Aorta (tissue), 5 donors: ENCODE measurements at regions not wholly inside any gene's neighbourhood (a gene's known extent, or its start where the extent isn't known, plus 50 kb on each side); places are given as distances from the start of the nearest gene placed in this dataset.

ENCODE experiments used
- ATAC-seq: fragments of 200-7000 bp; cut with Tn5 transposase; one replicate; pipeline ENCODE4 v1.9.1; 2022; ENCODE audit warnings: moderate library complexity; ENCODE audit not compliant: low FRiP score
- DNase-seq, 2 donors: peaks; one replicate each; pipeline ENCODE4 v3.0.0-alpha.2; 2020
- H3K27ac ChIP-seq, 2 donors: one replicate each; pipeline ENCODE4 v1.5.1; 2013; ENCODE audit warnings: low read length in 2 of 2, mild to moderate bottlenecking in 2 of 2, moderate library complexity in 2 of 2, control low read depth in 1 of 2, inconsistent platforms in 1 of 2, low read depth in 1 of 2
- H3K27me3 ChIP-seq, 2 donors: one replicate each; pipeline ENCODE4 v1.6.1; 2013; ENCODE audit warnings: control low read depth in 1 of 2, low read length in 1 of 2, mild to moderate bottlenecking in 1 of 2, moderate library complexity in 1 of 2; ENCODE audit not compliant: insufficient read depth in 2 of 2, control insufficient read depth in 1 of 2
- H3K36me3 ChIP-seq, 2 donors: one replicate each; pipeline ENCODE4 v1.6.1; 2013; ENCODE audit warnings: control low read depth in 1 of 2, low read length in 1 of 2, mild to moderate bottlenecking in 1 of 2; ENCODE audit not compliant: insufficient read depth in 2 of 2, control insufficient read depth in 1 of 2
- H3K4me1 ChIP-seq, 2 donors: one replicate each; pipeline ENCODE4 v1.6.1; 2013; ENCODE audit warnings: low read length in 2 of 2, control low read depth in 1 of 2, mild to moderate bottlenecking in 1 of 2, moderate library complexity in 1 of 2; ENCODE audit not compliant: insufficient read depth in 2 of 2, control insufficient read depth in 1 of 2
- H3K4me3 ChIP-seq, 2 donors: one replicate each; pipeline ENCODE4 v1.5.1; 2013; ENCODE audit warnings: low read length in 2 of 2, control low read depth in 1 of 2, mild to moderate bottlenecking in 1 of 2
- H3K9me3 ChIP-seq: one replicate; pipeline ENCODE4 v1.6.1; 2013; ENCODE audit warnings: mild to moderate bottlenecking, low read length; ENCODE audit not compliant: control insufficient read depth
- WGBS, 2 donors: extraction: QIAGEN DNeasy Blood & Tissue Kit; methylation state at CpG; one replicate each; pipeline ENCODE4 v1.1.7; 2013; 5-methylcytosine and 5-hydroxymethylcytosine counted together
- intact Hi-C, 2 donors: fragments of 100-400 bp; cut with DNase I; formaldehyde crosslinking; loops; one replicate each; pipeline versions ENCODE4 v1.14.2 to v1.15.0; 2022
- donor health status: healthy with polysubstance abuse.
- donor health status: Bipolar disorder and iron deficiency.
- donor health status: DM: no; HTN: no; CAD: no.
- donor health status: DM: no; HTN: no; CAD: no.
- donor health status: DM: yes; HTN: yes; CAD: no.

DNA sequence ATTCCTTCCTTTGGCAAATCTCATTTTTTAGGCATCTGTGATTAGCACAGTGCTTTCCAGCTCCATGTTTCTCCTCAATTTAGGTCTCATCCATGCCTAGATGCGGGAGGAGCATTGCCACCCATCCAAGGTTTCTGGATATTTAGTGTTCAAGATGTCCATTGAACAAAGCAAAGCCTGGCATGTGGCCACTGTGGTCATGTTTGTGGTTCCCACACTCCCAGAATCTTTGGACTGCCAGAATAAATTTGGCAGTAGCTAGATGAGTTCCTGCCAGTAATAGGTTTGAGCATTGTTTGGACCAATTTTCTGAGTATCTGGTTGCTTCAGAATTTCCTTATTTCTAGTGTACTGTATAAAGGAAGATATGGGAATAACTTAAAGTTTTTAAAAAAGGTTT is 1124.1 kb downstream of the ADGRL3 start:
- 11 to 28% methylated on average over 1 of the region's 1 CpG for WGBS, 2 donors
- intact Hi-C loops, result no loop called here
- H3K27ac ChIP-seq, result no peak overlapping the region
- ATAC-seq, result peak; percentile 40
- H3K27me3 ChIP-seq, result no peaks in the 10 kb centered on the region
- H3K36me3 ChIP-seq, result no peaks in the 10 kb centered on the region
- peak; percentile 55 to 75 for DNase-seq
- no peaks in the 10 kb centered on the region for H3K9me3 ChIP-seq
- no peaks in the 10 kb centered on the region for H3K4me1 ChIP-seq
- H3K4me3 ChIP-seq, result no peak overlapping the region

DNA sequence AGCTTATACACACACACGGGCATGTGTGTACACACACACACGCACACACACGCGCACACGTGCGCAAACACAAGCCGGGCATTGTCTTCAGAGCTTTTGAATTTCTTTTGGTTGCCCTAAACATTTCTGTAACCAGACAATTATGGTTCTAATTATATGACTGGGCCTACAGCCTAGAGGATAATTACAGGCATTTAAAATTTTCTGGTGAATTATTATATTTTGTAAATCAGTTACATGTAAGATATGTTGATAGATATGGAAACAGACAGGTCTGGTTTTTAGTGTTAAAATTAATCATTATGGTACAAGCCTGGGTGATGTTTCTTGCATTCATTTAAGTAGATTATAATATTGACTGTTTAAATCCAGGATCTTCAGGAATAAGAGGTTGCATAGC is 1120.5 kb downstream of the ADGRL3 start:
- WGBS, 2 donors, result 96 to 97% methylated on average over 7 of the region's 7 CpGs
- Histone ChIP-seq H3K4me3 (no peak overlapping the region), H3K9me3 (peaks cover 1% of the 10 kb centered on the region), H3K36me3 (no peaks in the 10 kb centered on the region), H3K4me1 (no peaks in the 10 kb centered on the region), H3K27ac (no peak overlapping the region), H3K27me3 (no peaks in the 10 kb centered on the region)
- ATAC-seq (no peak), DNase-seq (no peak)
- intact Hi-C loops, result no loop called here

DNA sequence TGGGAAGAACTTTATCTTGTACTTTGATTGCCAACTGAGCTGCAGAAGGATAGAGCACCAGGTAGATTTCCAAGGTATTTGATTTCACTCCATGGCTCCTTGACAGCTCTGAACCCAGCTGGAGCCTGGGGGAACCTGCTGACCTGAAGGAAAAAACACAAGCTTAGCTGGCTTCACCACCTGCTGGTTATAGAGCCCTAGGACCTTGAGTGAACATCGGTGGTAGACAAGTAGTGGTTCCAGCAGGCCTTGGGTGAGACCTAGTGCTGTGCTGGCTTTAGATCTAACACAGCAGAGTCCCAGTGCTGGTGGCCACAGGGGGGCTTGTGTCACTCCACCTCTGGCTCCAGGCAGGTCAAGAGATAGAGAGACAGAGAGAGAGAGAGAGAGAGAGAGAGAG is 1102.6 kb downstream of the ADGRL3 start:
- no peak overlapping the region for H3K4me3 ChIP-seq
- H3K9me3 ChIP-seq, result no peaks in the 10 kb centered on the region
- intact Hi-C loops, result no loop called here
- H3K36me3 ChIP-seq, result no peaks in the 10 kb centered on the region
- WGBS, 2 donors, result 86 to 91% methylated on average over 1 of the region's 1 CpG
- H3K27ac ChIP-seq, result no peak overlapping the region
- ATAC-seq, result no peak
- DNase-seq, result no peak
- H3K4me1 ChIP-seq, result no peaks in the 10 kb centered on the region
- H3K27me3 ChIP-seq, result no peaks in the 10 kb centered on the region

GRCh38 chr4:62301500-62301899 is 1101.4 kb downstream of the ADGRL3 start:
- H3K4me1 ChIP-seq, result no peaks in the 10 kb centered on the region
- H3K27me3 ChIP-seq, result no peaks in the 10 kb centered on the region
- H3K36me3 ChIP-seq, result no peaks in the 10 kb centered on the region
- no peak overlapping the region for H3K4me3 ChIP-seq
- no peak overlapping the region for H3K27ac ChIP-seq
- no peak for ATAC-seq
- DNase-seq, result no peak
- 12 to 17% methylated on average over 3 of the region's 3 CpGs for WGBS, 2 donors
- intact Hi-C loops, result no loop called here
- H3K9me3 ChIP-seq, result no peaks in the 10 kb centered on the region

GRCh38 chr4:62293551-62293950 is 1093.4 kb downstream of the ADGRL3 start:
- DNase-seq (no peak), ATAC-seq (no peak)
- Histone ChIP-seq H3K4me3 (no peak overlapping the region), H3K9me3 (no peaks in the 10 kb centered on the region), H3K4me1 (no peaks in the 10 kb centered on the region), H3K36me3 (no peaks in the 10 kb centered on the region), H3K27me3 (no peaks in the 10 kb centered on the region), H3K27ac (no peak overlapping the region)
- WGBS, 2 donors, result 96 to 97% methylated on average over 2 of the region's 2 CpGs
- intact Hi-C loops, result no loop called here

- intact Hi-C loops, result no loop called here
- DNase-seq (no peak), ATAC-seq (no peak)
- no peak overlapping the region for H3K27ac ChIP-seq
- no peaks in the 10 kb centered on the region for H3K9me3 ChIP-seq
- 94 to 95% methylated on average over 14 of the region's 14 CpGs for WGBS, 2 donors
- no peak overlapping the region for H3K4me3 ChIP-seq
- no peaks in the 10 kb centered on the region for H3K4me1 ChIP-seq
- H3K27me3 ChIP-seq, result no peaks in the 10 kb centered on the region
- H3K36me3 ChIP-seq, result no peaks in the 10 kb centered on the region
Measured at GRCh38 chr4:62292911-62293310, 1092.8 kb downstream of the ADGRL3 start.

- WGBS, 2 donors, result 72 to 81% methylated on average over 3 of the region's 3 CpGs
- Histone ChIP-seq H3K4me3 (no peak overlapping the region), H3K36me3 (no peaks in the 10 kb centered on the region), H3K27me3 (no peaks in the 10 kb centered on the region), H3K9me3 (no peaks in the 10 kb centered on the region), H3K4me1 (no peaks in the 10 kb centered on the region), H3K27ac (no peak overlapping the region)
- peak; percentile 83 for ATAC-seq
- intact Hi-C loops, result no loop called here
- no peak for DNase-seq
Measured at GRCh38 chr4:62288808-62289541, 1088.8 kb downstream of the ADGRL3 start.

- 83 to 86% methylated on average over 2 of the region's 2 CpGs for WGBS, 2 donors
- ATAC-seq (no peak), DNase-seq (no peak)
- intact Hi-C loops, result no loop called here
- Histone ChIP-seq H3K9me3 (no peaks in the 10 kb centered on the region), H3K36me3 (no peaks in the 10 kb centered on the region), H3K4me1 (no peaks in the 10 kb centered on the region), H3K27ac (no peak overlapping the region), H3K27me3 (no peaks in the 10 kb centered on the region), H3K4me3 (no peak overlapping the region)
Measured at GRCh38 chr4:62285026-62285425, 1084.9 kb downstream of the ADGRL3 start.

GRCh38 chr4:62279689-62280088 is 1079.6 kb downstream of the ADGRL3 start:
- ATAC-seq (no peak), DNase-seq (no peak)
- Histone ChIP-seq H3K27me3 (no peaks in the 10 kb centered on the region), H3K36me3 (no peaks in the 10 kb centered on the region), H3K4me1 (no peaks in the 10 kb centered on the region), H3K27ac (no peak overlapping the region), H3K9me3 (no peaks in the 10 kb centered on the region), H3K4me3 (no peak overlapping the region)
- intact Hi-C loops, result no loop called here
